ENCODE measurements at regions not wholly inside any gene's neighbourhood (a gene's known extent, or its start where the extent isn't known, plus 50 kb on each side); places are given as distances from the start of the nearest gene placed in this dataset.

DNA sequence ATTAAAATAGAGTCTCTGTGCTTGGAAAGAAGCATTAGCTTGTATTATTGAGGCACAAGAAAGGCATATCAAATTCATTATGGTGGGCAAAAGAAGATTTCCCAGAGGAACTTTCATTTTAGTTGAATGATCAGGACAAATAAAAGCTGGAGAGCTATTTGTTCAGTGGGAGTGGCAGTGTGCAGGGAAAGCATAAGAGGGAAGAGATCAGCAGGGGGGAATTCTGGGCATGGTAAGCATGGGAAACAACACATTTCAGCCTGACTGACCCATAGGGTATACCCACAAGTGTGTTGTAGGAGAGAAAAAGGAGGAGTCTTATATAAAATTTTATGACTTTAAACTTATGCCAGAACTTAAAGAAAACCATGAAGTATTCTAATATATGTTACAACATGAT, 167.7 kb upstream of the RASA1 start:
- TF ChIP-seq, protein P1, sequence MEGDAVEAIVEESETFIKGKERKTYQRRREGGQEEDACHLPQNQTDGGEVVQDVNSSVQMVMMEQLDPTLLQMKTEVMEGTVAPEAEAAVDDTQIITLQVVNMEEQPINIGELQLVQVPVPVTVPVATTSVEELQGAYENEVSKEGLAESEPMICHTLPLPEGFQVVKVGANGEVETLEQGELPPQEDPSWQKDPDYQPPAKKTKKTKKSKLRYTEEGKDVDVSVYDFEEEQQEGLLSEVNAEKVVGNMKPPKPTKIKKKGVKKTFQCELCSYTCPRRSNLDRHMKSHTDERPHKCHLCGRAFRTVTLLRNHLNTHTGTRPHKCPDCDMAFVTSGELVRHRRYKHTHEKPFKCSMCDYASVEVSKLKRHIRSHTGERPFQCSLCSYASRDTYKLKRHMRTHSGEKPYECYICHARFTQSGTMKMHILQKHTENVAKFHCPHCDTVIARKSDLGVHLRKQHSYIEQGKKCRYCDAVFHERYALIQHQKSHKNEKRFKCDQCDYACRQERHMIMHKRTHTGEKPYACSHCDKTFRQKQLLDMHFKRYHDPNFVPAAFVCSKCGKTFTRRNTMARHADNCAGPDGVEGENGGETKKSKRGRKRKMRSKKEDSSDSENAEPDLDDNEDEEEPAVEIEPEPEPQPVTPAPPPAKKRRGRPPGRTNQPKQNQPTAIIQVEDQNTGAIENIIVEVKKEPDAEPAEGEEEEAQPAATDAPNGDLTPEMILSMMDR (conservative IDR thresholded peaks at IDR 0.05; ENCODE audit: low read depth, low read length), result no peak
- TF ChIP-seq POLR2A (IDR thresholded peaks at IDR 0.05; ENCODE audit: low read depth, low read length), result no peak
- no peak for TF ChIP-seq USF2 (IDR thresholded peaks at IDR 0.05; ENCODE audit: low read depth, low read length)
